ENCODE measurements at regions not wholly inside any gene's neighbourhood (a gene's known extent, or its start where the extent isn't known, plus 50 kb on each side); places are given as distances from the start of the nearest gene placed in this dataset.

DNA sequence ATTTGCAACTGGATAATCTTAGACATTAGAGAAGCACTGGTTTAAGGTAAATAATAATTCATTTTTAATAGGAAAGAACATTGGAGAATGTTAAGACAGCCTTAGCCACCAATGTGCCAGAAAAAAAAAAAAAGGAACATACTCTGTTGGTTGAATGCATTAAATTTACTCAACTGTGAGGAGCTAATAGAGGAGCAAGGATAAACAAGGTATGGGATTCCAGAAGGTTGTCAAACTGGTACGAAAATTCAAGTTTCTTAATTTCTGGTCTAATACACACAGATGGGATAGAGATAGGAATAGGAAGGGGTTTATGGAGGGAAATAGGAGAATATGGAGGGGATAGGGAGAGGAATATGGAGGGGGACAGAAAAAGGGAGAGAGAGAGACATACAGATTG lies 1096.6 kb downstream of the ARAP2 start:
- intact Hi-C loops (cut with DNase I; ENCODE audit: low total_unique reads) (no loop called here), in situ Hi-C loops (cut with MboI; ENCODE audit: low sequenced_read_pairs in 4 of 4) (no loop called here)
- no peaks in the 10 kb centered on the region for H3K27me3 ChIP-seq
- ATAC-seq (no peak), DNase-seq (no peak)
- H3K4me1 ChIP-seq: no peaks in the 10 kb centered on the region
- H3K27ac ChIP-seq: no peak overlapping the region
- TF ChIP-seq POLR2A (IDR thresholded peaks at IDR 0.05): no peak
- TF ChIP-seq, protein P1, sequence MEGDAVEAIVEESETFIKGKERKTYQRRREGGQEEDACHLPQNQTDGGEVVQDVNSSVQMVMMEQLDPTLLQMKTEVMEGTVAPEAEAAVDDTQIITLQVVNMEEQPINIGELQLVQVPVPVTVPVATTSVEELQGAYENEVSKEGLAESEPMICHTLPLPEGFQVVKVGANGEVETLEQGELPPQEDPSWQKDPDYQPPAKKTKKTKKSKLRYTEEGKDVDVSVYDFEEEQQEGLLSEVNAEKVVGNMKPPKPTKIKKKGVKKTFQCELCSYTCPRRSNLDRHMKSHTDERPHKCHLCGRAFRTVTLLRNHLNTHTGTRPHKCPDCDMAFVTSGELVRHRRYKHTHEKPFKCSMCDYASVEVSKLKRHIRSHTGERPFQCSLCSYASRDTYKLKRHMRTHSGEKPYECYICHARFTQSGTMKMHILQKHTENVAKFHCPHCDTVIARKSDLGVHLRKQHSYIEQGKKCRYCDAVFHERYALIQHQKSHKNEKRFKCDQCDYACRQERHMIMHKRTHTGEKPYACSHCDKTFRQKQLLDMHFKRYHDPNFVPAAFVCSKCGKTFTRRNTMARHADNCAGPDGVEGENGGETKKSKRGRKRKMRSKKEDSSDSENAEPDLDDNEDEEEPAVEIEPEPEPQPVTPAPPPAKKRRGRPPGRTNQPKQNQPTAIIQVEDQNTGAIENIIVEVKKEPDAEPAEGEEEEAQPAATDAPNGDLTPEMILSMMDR (IDR thresholded peaks at IDR 0.05 in 4 of 5, conservative IDR thresholded peaks at IDR 0.05 in 1 of 5): no peak
- H3K36me3 ChIP-seq: no peaks in the 10 kb centered on the region
- H3K4me3 ChIP-seq: no peak overlapping the region
- no peaks in the 10 kb centered on the region for H3K9me3 ChIP-seq

DNA sequence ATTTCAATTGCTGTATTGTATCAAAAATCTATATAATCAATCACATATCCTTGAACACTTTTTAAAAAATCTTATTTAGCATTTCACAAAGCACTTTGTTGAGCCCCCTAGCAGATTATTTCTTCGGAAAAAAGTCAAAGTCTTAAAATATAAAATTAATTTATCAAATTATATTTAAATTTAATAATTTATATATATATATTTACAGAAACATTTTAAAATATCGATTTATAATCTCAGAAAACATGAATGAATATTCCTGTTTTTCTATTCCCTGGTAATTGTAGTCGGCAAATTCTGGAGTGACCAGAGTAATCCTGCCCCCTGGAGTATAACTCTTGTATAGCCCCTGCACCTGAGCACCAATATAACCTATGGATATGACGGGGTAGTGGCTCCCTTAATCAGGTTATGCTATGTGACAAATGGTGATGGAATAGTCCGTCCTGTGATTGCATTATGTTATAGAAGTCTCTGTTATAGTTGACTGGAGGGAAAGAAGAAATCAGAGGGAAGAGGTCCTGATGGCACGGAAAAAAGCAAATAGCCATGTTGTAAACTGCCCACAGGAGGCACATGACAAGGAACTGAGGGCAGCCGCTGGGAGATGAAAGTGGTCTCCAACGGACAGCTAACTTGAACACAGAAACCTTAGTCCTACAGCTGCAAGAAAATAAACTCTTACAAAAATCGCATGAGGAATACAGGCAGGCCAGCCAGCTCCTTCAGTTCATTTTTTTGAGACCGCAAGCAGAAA lies 1092.3 kb downstream of the ARAP2 start:
- no peaks in the 10 kb centered on the region for H3K4me1 ChIP-seq
- intact Hi-C loops (cut with DNase I; ENCODE audit: low total_unique reads): no loop called here
- H3K9me3 ChIP-seq: no peaks in the 10 kb centered on the region
- no peak overlapping the region for H3K4me3 ChIP-seq
- H3K27ac ChIP-seq: no peak overlapping the region
- no peak for TF ChIP-seq POLR2A (IDR thresholded peaks at IDR 0.05)
- TF ChIP-seq, protein P1 (IDR thresholded peaks at IDR 0.05 in 4 of 5, conservative IDR thresholded peaks at IDR 0.05 in 1 of 5): peak in 3 of 5 experiments; percentile 7 to 29 (median 13)
- H3K36me3 ChIP-seq: no peaks in the 10 kb centered on the region
- in situ Hi-C loops (cut with MboI; ENCODE audit: low sequenced_read_pairs in 4 of 4): no loop called here
- DNase-seq (no peak), ATAC-seq (no peak)
- H3K27me3 ChIP-seq: no peaks in the 10 kb centered on the region

DNA sequence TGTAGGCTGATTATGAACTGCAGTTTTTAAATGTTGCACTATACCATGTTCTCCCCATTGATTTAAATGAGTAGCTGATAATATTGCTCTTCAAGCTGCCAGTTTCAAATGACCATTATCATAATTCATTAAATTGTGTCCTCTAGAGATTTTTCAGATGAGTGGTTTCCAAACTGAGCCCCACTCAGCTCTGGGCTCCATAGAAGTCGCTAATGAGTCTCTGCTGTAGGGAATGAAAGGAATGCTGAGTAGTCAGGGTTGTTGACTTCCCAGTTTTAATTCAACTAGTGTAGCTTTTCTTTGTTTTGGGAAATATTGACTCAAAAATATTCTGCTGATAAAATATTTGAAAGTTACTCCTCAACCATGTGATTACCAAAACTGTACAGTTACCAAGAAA lies 1081.1 kb downstream of the ARAP2 start:
- Histone ChIP-seq H3K36me3 (no peaks in the 10 kb centered on the region), H3K27me3 (no peaks in the 10 kb centered on the region), H3K9me3 (no peaks in the 10 kb centered on the region), H3K4me1 (no peaks in the 10 kb centered on the region), H3K4me3 (no peak overlapping the region), H3K27ac (no peak overlapping the region)
- ATAC-seq: no peak
- no peak for DNase-seq
- intact Hi-C loops (cut with DNase I; ENCODE audit: low total_unique reads): no loop called here
- in situ Hi-C loops (cut with MboI; ENCODE audit: low sequenced_read_pairs in 4 of 4): no loop called here
- TF ChIP-seq, protein P1 (IDR thresholded peaks at IDR 0.05 in 4 of 5, conservative IDR thresholded peaks at IDR 0.05 in 1 of 5): no peak
- TF ChIP-seq POLR2A (IDR thresholded peaks at IDR 0.05): no peak

DNA sequence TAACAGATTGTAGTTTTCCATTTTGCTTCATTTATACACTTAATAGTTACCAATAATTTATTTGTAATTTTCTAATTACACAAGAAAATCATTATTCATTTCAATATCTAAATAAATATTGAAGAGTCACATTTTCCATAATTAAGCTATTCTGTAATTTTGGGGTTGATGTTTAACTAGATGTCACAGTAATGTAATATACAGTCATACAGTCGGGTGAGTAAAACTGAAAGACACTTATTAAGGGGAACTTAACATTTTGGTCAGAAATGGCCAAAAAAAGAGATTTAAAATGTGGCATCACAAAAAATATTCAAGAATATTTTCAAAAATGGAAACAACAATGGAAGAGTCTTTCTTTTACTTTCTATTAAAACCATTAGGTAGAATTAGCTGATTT lies 1080.3 kb downstream of the ARAP2 start:
- H3K36me3 ChIP-seq: no peaks in the 10 kb centered on the region
- no peak for ATAC-seq
- intact Hi-C loops (cut with DNase I; ENCODE audit: low total_unique reads) (no loop called here), in situ Hi-C loops (cut with MboI; ENCODE audit: low sequenced_read_pairs in 4 of 4) (no loop called here)
- no peaks in the 10 kb centered on the region for H3K9me3 ChIP-seq
- no peak overlapping the region for H3K27ac ChIP-seq
- no peaks in the 10 kb centered on the region for H3K4me1 ChIP-seq
- H3K27me3 ChIP-seq: no peaks in the 10 kb centered on the region
- no peak overlapping the region for H3K4me3 ChIP-seq
- DNase-seq: no peak
- TF ChIP-seq, protein P1 (IDR thresholded peaks at IDR 0.05 in 4 of 5, conservative IDR thresholded peaks at IDR 0.05 in 1 of 5): no peak
- no peak for TF ChIP-seq POLR2A (IDR thresholded peaks at IDR 0.05)

DNA sequence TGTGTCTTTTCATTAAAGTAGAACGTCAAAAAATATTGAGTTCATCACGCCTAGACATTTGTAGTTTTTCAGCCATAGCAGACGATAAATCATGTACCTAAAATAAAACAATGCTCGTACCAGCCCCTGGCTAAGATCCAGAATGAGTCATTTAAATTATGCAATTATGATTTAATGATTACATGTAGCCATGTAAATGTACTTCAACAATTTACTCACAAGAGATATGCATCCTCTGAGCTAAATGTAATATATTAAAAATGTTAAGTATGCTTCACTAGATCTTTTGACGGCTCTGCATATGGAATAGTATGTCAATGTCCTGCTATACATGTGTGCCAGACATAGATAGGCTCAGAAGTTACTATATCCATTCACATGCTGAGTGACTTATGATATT lies 1077.8 kb downstream of the ARAP2 start:
- H3K9me3 ChIP-seq: no peaks in the 10 kb centered on the region
- no peaks in the 10 kb centered on the region for H3K27me3 ChIP-seq
- intact Hi-C loops (cut with DNase I; ENCODE audit: low total_unique reads): no loop called here
- DNase-seq (no peak), ATAC-seq (no peak)
- H3K4me1 ChIP-seq: no peaks in the 10 kb centered on the region
- H3K27ac ChIP-seq: no peak overlapping the region
- in situ Hi-C loops (cut with MboI; ENCODE audit: low sequenced_read_pairs in 4 of 4): no loop called here
- TF ChIP-seq POLR2A (IDR thresholded peaks at IDR 0.05): no peak
- TF ChIP-seq, protein P1 (IDR thresholded peaks at IDR 0.05 in 4 of 5, conservative IDR thresholded peaks at IDR 0.05 in 1 of 5): no peak
- H3K36me3 ChIP-seq: no peaks in the 10 kb centered on the region
- H3K4me3 ChIP-seq: no peak overlapping the region
